ENCODE measurements at regions not wholly inside any gene's neighbourhood (a gene's known extent, or its start where the extent isn't known, plus 50 kb on each side); places are given as distances from the start of the nearest gene placed in this dataset.

DNA sequence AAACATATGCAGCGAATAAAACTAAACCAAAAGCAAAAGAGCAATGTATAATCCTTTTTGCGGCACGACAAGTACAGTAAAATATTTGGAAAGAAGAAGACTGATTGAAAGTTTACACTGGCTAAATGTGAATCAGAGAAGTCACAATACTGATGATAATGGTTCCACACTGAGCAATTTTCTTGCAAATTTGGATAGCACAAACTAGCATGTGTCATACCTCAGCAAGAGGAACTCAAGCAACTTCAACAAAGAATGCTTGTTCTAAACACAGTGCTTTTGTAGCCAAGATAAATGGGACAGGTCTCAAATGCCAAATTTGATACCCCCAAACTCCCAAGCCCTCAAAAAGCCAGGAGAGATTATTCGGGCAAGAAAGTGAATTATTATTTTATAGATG is 839.1 kb downstream of the GALC start:
- no peak for DNase-seq

DNA sequence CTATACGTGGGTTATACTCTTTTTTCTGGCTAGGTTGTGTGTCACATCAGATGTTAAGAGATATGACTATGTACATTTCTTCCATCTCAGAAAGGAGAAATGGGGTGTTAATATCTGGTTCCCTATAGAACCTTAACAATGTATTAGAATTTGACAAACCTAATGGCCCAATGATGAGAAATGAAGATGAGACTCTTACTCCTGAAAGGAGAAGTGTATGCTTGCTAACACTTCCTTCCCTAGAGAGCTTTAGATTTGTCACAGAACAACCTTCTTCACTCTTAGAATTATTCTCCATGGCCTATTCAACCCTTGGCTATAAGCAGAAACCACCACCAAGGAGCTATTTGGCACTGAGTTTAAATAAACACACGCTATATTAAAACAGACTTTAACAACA is 839.6 kb downstream of the GALC start:
- no peak for DNase-seq

DNA sequence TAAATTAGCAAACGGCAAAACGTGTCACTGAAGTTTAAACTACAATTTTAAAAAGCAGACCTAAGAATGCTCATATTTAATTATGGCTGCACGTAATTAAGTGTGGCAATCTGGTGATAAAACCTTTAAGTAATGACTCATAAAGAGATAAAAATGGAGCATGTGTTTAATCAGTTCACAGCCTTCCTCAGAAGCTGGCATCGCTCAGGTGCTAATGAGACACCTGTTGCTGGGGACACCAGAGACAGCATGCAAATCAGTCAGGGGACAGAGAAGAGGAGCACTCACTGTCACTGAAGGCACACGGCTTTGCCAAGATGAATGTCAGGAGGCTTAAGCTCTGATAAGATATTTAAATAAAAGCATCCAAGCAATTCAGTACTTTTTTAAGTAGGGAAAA is 840.3 kb downstream of the GALC start:
- no peak for DNase-seq

DNA sequence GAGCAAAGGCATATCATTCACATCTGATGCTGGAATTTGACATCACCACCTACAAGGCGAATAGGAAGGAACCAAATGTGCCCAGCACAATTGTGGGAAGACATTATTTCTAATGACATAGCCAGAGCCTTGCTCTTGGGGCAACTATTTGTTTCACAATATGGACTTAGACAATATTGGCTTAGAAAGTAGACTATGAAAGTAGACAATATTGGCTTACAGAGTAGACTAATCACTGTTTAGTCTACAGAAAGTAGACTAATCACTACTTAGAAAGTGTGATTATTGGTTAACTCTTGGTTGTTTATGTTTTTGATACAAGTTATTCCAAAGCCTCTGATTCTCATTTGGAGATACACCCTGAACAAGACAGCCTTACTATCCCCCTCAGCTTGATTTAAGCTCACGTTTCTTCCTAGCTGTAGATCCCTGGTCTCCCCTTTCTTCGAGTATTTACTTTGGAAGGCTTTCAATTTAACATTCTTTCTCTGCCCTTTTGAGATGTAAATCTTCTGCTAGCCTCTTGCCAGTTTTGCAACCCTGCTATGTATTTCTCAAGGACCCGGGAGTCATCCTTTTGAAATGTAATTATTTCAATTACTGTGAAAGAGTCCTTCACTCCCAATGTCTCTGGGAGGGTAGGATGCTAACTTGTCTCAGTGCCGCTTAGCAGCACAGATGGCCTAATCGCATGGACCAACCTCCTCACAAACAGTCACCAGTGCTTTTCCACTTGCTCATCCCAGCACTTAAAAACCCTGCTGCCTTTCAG is 843.2 kb downstream of the GALC start:
- no peak for DNase-seq

DNA sequence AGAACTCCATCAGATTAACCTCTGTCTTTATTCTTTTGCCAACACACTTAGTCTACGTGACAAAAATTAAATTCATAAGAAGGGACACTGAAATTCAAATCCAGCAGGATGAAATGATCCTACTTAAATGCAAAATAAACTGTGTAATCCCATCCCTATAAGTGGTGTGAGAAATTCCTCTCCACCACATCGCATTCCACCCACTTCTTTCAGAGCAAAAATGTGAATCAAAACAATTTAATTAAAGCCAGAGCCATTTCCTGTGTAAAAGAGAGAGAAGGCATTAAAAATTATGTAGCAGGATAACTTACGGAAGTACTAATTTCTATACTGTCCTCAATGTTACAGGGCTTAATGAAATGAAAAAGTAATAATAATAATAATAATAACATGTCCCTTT is 844.3 kb downstream of the GALC start:
- no peak for DNase-seq

DNA sequence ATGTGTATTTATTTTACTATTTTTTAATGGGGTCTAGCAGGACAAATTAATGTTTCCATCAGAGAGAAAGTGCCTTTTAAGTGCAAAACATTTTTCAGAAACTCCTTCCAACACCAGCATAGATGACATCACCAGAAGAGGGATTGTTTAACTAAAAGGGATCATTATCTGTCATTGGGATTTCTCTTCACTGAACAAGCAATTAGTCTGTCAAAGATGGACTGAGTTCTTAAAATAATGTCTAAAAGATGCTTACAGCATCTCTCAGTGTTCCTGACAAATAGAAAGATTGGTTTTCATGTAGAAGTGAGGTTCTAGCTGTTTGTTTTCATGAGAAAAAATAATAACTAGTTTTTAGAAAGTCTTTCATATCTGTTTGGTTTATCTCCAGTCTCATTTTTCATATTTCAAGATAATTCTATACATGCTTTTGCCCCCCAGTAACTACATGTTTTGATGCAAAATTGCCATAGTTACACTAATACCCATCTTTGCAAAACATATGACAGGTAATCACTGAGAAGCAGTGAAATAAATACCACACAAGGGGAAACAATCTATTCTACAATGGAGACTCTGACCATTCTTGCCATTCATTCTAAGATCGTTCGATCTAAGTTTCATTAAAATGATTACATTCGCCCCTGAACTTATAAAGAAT is 850.3 kb downstream of the GALC start:
- no peak for DNase-seq

DNA sequence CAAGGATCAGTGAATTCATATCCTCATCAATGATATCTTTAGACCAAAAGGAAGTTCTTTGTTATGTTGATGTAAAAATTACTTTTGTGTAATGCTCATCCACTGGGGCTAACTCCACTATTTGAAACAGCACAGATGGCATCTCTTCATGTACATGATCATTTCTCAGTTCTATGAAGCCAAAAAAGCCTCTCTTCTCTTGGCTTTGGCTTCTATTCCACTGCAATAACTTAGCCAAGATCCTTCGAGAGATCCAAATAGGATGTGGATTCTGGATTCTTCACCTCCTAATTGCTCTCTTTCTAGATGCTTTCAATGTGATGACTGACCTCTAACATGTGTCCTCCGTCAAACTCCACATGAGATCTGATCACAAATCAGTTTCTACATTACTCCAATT is 851.2 kb downstream of the GALC start:
- no peak for DNase-seq

DNA sequence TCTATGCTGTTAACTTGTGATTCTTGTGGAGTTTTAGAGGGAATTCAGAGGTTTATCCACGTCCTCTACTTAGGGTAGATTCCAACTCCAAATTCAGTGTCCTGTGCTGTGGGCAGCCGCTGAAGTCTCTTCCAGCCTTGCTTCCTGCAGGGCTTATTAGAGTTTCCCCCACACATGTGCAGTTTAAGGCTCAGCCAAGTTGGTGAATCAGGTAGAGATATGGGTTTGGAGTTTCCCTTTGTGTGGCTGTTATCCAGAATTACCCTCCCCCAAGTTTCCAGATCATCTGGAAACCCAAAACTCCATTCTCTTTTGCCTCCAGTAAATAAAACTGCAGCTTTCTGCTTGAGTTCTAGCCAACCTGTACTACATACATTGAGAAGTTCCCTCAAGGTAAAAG is 853.7 kb downstream of the GALC start:
- DNase-seq = no peak

DNA sequence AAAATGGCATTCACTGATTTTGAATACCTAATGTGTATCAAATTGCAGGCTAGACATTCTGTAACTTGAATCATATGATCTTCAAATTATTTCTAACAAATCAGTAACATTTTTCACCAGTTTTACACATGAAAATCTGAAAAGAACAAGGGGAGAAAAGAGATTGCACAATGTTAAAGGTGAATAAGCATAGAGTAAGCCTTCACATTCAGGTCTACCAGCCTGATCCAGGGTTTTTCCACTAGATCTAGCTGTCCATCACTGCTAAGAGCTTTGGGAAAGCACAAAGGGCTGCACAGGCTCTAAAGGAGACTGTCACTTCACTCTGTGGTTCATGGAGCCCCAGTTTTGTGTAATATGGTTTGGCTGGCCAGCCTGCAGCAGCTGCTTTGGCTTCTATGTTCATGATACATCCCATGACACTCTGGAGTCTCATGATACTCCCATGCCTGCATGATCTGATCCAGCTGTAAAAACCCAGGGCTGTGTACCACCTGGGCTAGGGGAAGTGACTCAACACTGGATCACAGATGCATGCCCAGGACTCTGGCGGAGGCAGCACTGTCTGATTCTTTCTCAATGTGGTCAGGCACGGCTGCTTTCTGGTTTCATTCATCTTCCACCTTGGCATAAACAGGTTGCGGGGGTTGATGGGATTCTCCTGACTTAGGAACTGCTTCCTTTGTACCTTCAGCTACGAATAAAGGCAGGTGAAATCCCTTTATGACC is 859.7 kb downstream of the GALC start:
- DNase-seq = no peak

DNA sequence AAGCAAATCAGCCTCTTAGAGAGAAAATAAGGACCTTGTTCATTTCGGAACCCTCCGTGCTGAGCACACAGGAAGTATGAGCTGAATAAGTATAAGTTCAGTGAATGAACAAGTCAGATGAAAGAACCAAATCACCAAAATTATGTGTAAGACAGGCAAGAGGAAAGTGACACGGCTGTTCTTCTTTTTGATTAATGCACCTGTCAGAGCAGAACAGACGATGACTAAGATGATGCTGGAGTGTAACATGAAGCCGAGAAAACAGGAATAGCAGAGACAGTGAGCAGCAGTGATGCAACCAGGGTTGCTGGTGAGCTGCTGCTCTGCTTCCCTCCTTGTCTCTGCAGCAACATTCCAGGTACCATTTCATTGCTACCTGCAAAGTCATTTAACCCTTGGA is 861.1 kb downstream of the GALC start:
- DNase-seq = no peak

DNA sequence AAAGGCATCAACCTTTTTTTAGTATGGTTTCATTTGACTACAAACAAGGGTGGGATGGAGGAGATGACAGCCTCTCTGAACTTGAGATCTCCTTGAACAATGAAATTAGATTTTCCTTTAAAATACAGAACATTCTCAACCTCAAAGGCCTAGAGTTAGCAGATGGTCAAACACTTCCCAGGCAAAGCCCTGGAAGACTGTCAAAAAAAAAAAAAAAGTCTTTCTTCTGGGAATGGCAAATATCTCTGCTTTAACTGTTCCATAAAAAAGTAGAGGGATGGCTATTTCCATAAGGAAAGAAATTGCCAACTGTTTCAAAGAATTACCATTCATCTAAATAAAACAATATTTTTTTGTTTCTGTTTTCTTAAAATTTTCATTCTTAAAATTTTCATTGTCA is 870.8 kb downstream of the GALC start:
- DNase-seq = no peak

DNA sequence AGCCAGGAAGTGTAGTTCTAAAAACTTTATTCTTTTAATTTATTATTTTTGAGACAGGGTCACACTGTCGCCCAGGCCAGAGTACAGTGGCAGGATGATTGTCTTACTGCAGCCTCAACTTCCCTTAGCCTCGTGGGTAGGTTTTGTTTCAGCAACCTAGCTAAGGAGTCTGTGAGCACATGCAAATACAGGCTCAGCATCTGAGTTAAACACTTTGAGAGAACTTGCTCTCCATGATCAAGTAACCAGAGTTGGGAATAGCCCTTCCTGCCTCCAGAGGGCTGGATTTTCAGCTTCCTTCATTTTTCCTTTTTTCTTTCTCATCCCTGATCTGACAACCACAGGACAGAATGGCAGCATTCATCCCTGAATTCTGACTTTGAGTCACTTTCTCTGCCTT is 871.3 kb downstream of the GALC start:
- no peak for DNase-seq

DNA sequence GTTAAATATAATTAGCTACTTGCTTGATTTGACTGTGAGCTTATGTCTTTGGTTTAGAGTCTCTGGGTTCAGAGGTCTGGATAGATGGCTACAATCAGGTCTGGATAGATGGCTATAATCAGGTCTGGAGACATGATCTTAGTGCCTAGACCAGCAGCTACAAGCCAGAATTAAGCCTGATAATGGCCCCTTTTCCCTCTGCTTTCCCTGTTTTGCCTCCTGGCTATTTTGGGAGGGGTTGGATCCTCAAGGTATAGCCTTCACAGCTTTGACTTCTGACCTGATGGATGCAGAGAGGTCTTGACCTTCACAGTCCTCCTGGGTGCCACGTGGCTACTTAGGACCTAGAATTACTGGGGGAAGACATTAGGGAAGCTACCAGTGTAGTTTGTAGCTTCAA is 877.7 kb downstream of the GALC start:
- DNase-seq = no peak

DNA sequence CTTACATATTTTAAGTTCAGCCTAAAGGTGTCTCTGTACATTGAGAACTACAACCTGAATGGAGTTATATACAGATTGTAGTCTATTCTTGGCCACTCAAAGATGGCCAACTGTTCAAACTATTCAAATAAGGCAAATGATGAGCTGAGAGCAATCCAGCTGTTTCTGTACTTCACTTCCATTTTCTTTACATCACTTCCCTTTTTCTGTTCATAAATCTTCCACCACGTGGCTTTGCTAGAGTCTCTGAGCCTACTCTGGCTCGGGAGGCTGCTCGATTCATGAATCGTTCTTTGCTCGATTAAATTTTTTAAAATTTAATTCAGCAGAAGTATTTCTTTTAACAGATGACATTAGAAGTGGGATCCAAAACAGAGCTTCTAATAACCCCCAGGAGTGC is 879.7 kb downstream of the GALC start:
- DNase-seq = no peak

DNA sequence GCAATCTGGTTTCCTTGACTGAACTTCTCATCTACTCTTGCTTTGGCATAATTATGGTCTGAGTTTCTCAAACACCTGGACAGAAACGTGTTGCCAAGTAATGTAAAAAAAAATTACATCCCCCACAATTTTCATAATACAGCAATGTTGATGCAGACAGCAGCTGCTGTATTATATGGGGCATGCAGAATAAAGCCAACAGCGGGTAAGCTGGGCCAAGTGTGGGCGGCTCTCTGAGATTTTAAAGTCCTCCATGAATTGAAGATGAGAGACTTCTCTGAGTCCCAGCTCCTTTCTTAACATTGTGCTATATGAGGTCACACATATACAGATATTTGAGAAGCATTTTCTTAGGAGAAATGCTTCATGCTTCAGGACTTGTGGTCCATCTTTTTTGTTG is 881.2 kb downstream of the GALC start:
- no peak for DNase-seq

DNA sequence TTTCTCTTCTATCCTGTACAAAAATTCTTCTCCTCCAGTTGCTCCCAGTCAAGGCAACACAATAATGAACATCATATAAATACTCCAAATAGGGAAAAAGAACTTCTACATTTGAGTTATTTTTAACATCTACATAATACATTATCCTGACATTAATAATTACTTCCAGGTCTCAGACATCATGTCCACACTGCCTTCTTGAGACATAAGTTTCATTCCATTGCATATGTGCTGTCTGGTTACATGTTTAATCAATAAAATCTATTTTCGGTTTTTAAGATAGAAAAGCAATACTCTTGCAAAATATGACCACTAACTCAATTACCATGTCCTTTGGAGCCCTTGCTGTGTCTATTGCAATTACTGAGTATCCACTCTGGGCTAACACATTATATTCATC is 881.9 kb downstream of the GALC start:
- DNase-seq = no peak

DNA sequence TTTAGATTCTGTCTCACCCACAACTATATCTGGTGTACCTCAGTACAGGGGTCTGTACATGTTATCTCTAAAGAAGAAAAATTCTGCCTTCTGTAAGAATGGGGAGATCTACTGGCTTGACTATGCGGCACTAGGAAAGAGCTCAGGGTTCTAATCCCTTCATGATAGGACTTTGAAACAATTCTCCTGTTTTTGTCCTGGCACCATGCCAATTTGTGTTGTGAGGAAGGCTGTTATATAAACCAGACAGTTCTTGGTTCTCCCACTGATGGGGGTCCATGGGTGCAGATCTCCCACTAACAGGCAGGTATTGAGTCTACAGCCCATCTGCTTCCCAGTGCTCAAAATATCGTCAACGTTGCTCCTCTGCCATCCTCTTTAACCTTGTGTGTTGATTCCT is 883.7 kb downstream of the GALC start:
- DNase-seq = no peak

DNA sequence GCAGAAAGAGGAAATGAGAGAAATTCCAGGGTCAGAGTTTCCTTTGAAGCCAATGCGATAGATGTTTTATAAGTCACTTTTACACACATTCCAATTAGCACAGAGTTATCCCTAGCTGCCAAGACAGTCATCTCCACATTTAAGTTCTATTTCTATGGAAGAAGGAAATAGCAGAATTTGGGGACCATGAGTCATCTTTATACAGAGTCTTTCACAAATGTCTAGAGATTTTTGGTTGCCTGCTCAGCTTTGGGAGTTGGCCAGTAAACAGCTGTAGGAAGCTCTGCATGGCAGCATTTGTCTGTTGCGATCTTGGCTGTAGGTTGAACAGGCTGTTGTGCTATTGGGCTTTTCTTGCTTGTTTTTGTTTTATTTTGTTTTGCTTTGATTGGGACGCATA is 884.3 kb downstream of the GALC start:
- DNase-seq = no peak

DNA sequence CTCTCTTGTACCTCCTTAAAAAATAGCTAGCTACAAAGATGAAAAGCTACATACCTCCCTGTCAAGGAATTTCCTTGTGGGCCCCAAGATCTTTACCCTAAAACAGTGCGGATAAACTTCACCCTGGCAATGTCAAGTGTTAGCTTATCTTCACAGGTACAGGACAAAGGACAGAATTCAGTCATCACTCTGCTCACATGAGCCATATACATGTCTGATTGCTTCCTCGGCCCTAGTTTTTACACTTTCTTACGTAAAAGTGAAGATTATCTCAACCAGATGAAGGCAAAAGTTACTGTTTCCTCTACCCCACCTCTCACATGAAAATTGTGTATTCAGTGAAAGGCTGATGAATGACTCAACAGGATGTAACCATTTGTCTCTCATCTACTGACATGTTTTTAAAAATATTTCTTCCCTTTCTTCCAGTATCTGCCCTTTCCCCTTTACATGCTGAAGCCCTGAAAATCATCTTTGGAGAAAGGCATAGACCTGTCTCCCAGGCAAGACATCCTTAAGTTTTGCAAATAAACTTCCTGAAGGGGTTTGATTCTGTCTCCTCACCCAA is 890.1 kb downstream of the GALC start:
- DNase-seq = no peak

DNA sequence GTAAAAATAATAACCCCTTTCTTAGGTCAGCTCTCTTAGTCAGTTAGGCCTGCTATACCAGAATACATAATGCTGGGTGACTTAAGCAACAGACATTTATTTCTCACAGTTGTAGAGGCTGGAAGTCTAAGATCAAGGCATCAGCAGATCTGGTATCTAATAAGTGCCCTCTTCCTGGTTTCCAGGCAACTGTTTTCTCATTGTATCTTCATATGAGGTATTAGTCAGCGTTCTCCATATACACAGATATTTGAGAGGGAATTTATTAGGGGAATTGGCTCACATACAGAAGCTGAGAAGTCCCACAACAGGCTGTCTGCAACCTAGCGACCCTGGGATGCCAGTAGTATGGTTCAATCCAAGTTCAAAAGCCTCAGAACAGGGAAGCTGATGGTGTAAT is 896.0 kb downstream of the GALC start:
- DNase-seq = no peak

DNA sequence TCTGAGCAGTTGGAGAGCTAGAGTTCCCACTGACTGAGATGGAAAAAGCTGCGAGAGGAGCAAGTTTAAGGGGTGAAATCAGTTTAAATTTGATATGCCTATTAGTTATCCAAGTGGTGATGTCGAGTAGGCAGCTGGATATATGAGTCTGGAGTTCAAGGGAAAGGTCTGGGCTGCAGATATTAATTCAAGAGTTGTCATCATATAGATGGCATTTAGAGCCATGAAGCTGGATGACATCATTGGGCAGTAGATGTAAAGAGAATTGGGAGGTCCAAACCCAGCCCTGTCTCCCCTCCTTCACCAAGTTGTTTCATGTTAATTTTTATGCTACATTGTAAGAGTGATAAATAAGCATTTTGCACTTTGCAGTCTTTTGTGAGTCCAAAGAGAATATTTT is 898.1 kb downstream of the GALC start:
- DNase-seq = no peak

DNA sequence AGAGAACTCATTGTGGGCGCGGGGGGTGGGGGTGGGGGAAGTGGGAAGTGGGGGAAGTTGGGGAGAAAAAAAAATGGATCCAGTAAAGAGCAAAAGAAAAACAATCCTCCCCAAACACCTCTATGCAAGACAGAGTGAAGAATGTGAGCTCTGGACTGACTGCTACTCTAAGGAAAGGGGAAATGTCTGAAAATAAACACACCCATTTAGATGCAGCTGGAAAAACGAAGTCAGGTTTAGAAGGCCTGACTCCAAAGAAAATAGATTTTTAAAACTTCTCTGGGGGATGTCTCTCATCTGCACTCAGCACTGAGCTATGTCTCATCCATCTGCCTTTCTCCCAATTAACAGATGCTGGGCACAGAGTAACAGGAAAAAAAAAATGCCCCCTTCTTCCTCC is 904.4 kb downstream of the GALC start:
- DNase-seq = no peak

DNA sequence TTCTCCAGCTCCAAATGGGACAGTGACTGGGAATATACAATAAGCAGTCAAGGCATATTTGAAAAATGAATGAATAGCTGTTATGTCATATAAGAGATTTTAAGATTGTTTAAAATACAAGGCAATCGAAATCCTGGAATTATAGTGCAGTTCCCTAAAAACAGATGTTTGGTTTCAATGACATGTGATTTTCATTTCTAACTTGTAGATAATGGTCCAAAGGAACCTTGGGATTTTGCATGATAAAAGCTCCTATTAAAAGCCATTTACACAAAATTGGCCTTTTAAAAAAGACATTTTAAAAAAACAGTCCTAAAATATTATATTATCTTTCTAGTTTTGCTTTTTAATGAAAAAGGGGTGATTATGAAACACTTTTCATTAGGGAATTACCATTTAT is 905.1 kb downstream of the GALC start:
- no peak for DNase-seq

DNA sequence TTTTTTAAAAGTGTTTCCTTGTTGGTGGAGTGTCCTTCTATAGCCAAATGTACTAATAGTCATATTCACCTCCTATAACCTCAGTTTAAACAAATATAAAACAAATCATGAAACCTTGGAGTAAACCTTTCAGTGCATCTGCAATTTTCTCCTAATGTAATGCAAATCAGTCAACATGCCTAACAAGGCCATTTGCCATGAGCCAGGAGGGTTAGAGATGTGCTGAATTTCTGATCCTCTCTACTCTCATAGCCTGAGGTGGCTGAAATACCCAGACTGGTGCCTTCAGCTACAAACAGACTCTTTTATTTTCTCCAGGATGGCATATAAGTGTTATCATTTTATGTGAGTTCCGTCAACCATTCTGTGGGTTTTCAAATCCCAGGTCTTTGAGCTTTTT is 908.1 kb downstream of the GALC start:
- DNase-seq = no peak

Data from CD4-positive, alpha-beta T cell treated with Interleukin-12 subunit alpha and Interleukin-12 subunit beta, for 1 hour (primary cell).